TTC549 (cell line): ENCODE measurements at regions not wholly inside any gene's neighbourhood (a gene's known extent, or its start where the extent isn't known, plus 50 kb on each side); places are given as distances from the start of the nearest gene placed in this dataset.

Source experiments
- FAIRE-seq: peaks from 2 replicates; lab custom pipeline; 2012; peaks lifted over from hg19 to GRCh38; lab: Jason Lieb, UNC

DNA sequence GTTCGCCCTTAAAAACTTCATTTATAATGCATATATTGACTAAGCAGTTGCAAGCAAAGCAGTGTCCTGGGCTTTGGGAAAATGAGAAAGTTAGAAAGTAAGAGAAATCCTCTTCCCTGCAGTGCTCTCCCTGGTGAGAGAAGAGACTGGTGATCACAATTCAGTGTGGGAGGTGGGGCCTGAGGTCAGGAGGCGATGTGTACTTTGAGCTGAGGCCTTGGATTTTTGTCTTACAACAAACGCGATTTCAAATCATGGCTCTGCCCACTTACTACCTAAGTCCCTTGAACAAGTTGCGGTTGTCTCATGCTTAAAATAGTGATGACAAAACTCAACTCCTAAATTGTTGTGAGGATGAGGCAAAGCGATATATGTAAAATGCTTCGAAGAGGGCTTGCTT, 316.3 kb upstream of the NECTIN3 start:
- FAIRE-seq = no peak

DNA sequence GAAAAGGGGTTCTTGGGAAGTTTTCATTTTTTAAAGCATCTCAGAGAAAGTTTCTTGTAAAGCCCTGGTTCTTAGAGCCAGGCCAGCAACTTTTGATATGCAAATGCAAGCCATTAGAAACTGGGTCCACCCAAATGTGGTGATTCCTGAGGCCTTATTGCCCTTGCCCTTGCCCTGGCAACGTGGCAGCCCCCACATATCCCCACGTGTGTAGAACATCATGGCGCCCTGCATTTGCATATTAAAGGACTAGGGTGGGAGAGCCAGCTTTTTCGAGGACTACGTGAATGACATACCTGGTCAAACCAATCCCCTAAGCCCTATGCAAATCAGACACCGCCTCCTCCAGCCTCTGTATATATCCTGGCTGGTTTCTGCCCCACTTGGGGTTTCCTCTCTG, 314.9 kb upstream of the NECTIN3 start:
- no peak for FAIRE-seq

DNA sequence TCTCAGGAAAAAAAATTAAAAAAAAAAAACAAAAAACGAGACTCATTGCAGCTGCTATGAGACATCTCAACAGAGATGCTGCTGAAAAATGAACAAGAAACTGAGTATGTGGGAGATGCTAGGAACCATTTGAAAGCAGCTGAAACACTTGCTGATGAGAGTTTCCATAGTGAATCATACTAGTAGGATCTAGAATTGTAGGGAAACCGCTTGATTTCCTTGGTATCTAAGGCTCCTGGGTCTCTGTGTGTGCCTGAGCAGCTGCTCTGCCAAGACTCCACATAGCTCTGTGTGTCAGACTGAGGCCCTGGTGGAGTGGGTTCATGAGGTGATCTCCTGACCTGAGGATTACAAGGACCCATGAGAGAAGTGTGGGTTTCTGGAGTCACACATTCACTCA, 313.4 kb upstream of the NECTIN3 start:
- no peak for FAIRE-seq

DNA sequence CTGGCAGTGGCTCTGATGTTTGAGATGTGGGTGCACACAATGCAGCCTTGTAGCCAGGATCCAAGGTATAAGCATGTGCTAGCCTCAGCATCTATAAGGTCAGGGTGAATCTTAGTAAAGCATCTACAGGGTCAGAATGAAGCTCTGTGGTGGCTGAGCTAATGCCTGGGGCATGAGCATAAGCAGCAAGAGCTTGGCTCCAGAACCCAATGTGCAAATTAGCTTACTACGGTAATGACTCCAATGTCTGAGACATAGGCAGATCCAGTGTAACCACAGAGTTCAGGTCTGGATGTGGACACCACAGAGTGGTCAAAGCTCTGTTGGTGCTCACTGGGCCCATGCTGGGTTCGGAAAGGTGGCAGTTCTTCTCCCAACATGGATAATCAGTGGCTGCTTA, 304.5 kb upstream of the NECTIN3 start:
- no peak for FAIRE-seq

DNA sequence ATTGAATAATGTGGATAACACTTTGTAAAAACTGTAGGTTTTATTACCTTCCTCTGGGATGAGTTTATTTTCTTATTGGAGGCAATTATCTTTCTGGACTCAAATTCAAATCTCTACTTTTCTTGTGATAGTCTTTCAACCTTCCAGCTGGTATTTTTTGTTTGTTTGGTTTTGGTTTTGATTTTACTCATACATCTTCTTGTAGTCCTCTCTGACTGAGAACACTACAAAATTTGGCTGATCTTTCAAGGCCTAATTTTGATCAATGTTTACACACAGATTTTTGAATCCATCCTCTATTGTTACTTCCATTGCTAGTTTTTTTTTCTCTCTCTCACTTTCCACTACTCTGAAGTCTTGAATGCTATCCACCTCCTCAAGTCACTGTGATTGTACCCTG, 303.8 kb upstream of the NECTIN3 start:
- no peak for FAIRE-seq

DNA sequence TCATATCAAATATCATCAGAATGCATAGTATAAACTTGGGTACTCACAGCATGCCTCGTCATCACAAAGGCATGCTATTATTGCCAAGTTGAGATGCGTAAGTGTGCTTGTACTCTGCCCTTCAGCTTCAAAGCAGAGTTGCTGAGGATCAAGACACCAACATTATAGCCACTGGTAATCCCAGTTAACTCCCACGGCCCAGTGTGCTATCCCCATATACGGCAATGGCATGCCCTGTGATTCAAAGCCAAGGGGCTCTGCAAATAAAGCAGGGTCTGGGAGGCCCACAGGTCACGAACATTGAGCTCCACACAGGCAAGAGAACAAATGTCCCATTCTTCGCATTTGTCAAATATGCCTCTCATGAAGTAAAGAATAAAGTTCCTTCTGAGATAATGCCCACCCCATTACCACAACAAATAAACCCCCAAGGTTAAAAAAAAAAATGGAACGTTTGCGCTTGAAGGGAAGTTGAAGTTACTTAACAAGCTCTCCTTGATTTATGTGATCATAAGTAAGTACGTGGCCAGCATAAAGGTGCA, 298.1 kb upstream of the NECTIN3 start:
- FAIRE-seq = no peak

DNA sequence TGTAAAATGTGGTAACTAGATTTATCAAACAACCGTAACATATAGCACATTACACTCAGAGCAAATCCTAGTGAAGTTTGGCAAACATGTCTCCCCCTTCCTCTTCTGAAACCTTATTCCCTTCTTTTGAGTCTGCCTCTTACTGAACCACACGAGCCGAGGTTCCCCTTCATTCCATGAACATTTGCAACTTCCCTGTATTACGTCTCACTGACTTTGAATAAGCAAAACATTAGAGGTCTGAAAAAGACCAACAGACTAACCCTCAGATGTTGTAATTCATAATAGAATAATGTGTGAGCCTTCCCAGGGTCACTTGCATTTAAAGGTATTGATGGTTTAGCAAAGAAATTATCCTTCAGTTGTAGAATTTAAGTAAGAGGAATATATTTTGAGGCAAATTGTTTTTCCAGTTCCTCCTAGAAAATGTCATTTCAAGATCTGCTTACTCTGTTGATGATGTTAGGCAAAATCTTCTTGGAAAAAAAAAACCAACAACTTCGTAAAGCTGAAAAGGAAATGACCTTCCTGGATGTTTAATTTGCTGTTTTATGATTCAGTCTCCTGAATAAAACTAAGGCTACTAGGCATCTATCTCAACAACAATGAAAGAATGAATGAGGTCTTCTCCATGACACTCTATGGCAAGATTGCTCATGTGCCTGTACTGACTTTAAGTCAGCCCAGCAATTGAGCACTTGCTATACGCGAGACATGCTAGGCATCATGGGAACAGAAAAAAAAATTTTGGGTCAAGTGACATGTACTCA, 296.9 kb upstream of the NECTIN3 start:
- no peak for FAIRE-seq

DNA sequence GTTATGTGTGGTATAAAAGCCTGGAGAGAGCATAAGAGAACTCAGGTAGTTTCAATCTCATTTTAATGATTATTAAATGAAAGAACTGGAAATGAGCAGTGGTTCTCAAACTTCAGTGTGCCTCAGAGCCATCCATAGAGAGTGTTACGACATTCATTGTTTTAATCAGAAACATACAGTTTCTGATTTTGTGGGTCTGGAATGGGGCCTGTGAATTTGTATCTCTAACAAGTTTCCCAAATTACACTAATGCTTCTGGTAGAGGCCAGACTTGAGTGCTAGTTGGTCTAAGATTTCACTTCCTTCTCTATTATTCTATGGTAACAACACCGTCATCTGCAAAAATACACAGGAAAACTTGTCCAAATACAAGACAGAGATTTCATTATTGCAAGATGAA, 292.0 kb upstream of the NECTIN3 start:
- no peak for FAIRE-seq

DNA sequence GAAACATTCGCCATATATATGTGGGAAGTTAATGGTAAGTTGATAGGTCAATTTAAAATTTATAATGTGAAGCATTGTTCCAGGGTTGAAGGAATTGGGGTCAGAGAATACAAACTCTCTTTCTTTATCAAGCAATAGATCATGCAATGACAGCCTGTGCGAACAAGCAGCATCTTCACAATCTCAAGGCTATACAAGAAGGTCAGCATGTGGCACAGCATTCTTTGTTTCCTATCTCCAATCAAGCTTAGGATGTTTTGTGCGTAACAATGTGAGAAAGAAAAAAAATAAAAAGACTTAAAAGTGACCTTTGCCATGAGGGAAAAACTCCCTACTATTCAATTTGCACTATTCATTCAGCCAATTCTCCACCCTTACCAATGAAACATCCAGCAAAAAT, 288.1 kb upstream of the NECTIN3 start:
- no peak for FAIRE-seq

DNA sequence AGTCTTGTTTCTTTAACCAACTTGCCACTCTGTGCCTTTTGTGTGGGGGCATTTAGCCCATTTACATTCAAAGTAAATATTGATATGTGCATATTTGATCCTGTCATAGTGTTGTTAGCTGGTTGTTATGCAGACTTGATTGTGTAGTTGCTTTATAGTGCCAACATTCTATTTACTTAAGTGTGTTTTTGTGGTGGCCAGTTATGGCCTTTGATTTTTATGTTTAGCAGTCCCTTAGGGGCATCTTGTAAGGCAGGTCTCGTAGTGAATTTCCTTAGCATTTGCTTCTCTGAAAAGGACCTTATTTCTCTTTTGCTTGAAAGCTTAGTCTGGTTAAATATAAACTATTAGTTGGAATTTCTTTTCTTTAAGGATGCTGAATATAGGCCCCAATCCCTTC, 282.8 kb upstream of the NECTIN3 start:
- no peak for FAIRE-seq

DNA sequence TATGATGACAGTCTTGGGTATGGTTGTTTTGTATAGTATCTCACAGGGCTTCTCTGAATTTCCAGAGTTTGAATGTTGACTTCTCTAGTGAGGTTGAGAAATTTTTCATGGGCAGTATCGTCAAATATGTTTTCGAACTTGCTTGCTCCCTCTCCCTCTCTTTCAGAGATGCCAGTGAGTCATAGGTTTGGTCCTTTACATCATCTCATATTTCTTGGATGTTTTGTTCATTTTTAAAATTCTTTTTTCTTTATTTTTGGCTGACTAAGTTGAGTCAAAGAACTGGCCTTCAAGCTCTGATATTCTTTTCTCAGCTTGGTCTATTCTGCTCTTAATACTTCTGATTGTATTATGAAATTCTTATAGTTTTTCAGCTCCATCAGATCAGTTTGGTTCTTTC, 282.3 kb upstream of the NECTIN3 start:
- no peak for FAIRE-seq

DNA sequence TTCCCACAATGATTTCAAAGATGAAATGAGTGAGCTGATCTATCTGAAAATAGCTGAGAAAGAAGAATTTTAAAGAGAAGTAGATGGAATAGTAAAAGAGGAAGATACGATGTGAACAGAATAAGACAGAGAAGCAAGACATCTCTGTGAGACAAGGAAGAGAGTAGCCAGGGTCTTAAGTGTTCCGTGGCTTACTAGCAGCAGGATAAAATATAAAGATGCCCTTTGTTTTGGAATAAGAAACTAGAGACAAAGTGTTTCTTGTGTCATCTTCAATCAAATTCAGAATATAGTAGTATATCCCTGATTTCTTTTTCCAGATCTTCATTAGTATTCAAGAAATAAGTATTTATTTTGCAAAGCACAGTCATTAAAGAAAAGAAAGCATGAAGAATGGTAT, 281.0 kb upstream of the NECTIN3 start:
- no peak for FAIRE-seq

DNA sequence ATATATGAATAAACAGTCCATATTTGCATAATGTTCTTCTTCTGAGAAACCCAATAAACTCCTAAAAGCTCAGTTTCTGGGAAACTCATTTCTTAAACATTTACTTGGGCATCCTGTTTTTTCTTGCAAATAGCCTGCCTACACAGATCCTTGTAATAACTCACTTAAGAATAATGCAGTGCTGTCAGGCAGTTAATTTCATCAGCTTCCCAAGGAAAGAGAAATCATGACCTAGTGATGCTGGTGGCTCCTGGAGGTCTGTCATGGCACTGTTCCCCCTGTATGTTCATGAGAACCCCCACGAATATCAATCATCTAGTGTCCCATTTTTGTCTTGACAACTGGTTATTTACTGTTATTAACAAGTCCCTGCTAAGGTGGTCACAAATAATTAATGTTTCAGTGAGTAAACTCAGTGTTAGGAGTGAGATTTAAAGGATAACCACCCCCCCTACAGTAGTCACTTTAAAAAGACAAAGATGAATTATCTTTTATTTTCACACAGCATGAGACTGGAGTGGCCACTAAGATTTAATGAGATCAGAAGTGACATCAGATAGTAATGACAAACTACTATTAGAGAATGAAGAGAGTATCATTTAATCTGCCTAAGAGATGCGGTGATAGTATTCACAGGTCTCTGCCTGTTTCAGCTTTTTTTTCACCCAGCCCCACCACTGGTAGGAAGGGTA, 279.5 kb upstream of the NECTIN3 start:
- FAIRE-seq = no peak

DNA sequence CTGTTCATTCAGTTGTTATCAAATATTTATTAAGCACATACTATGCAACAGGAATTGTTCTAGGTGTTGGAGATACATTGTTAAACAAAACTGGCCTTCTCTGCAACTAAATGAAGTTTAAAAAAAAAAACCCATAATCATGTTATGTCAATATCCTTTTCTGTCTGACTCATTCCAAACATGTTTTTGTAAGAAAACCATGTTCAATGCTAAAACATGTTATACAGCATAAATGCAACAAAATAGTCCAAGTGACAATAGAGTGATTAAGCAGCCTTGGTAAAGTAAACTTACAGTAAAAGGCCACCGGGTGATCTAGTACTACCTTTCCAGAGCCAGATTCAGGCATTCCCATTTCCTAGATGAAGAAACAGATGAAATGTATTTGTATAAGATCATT, 278.0 kb upstream of the NECTIN3 start:
- FAIRE-seq = no peak

DNA sequence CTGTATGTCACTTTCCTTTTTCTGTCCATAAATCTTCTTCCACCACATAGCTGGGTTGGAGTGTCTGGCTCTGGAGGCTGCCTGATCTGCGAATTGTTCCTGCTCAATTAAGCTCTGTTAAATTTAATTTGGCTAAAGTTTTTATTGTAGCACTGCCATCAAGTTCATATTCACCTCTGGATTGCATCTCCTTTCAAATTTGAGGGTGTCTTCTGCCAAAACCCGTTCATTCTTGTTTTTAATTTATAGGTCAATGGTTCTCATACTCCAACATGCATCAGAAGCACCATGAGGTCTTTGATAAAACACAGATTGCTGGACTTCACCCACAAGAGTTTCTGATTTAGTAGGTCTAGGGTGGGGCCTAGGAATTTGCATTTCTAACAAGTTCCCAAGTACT, 276.5 kb upstream of the NECTIN3 start:
- FAIRE-seq = no peak

DNA sequence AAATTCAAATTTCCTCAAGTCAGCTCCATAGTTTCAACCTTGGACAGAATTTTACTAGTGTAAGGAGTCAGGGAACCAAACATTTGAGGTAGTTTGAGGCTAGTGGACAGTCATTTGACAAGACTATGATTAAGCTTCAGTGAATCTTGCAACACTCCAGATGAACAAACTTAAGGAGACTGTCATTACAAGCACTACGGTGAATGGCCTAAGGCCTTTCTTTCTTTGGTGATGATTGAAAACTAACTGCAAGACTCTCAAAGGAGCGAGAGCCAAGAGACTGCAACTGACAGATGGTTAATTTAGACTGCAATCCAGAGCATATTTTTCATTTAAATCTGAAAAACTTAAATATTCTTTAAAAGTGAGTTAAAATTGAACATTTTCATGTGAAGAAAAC, 272.3 kb upstream of the NECTIN3 start:
- no peak for FAIRE-seq

DNA sequence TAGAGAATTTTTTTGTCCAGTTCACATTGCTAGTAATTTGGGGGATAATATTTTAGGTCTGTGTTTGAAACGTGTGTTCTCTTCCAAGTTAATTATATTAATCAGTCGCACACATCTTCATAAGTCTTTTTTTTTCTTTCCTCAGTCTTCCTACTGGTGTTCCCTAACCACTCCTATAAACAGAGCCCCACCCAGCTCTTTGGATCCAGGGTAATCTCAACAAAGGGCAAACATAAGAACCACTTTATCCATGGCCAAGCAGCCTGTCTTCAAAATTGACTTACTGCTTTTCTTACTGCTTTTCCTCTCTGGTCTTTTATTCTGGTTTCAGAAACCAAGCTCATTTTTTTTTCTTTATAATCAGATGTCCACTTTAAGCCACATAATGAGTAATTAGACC, 266.8 kb upstream of the NECTIN3 start:
- FAIRE-seq = no peak

DNA sequence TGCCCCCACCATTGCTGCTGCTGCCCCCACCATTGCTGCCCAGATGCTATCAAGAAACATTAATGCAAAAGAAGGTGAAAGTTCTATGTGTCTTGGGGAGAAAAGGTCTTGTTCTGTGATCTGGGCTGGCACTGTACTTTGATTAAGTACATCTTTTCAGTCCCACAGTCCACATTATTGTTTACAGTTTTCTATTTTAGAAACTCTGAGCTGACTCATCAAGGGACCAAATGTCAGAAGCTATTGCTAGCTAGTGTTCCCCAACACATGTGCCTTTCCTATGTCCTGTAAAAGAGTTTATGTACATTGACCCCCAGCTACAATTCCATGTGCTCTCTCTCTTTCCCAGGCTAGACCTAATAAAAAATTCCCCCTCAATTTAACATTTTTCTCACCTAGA, 264.7 kb upstream of the NECTIN3 start:
- FAIRE-seq = no peak

DNA sequence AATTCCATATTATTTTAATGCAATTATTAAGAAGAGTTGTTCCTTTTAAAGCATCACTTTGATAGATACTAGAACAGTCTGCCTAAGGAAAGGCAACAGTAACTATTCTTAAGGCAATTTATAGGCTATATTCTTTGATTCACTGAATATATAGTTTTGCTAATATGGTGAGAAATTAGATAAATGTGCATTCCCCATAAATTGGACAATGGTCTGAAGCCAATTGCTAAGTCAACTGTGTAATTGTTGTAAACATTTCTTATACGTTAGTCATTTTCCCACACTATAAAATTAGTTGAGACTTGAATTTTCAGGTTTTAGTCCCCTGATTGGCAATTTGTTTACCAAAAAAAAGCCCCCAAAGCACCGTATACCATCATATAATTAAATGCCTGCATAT, 263.0 kb upstream of the NECTIN3 start:
- FAIRE-seq = no peak

DNA sequence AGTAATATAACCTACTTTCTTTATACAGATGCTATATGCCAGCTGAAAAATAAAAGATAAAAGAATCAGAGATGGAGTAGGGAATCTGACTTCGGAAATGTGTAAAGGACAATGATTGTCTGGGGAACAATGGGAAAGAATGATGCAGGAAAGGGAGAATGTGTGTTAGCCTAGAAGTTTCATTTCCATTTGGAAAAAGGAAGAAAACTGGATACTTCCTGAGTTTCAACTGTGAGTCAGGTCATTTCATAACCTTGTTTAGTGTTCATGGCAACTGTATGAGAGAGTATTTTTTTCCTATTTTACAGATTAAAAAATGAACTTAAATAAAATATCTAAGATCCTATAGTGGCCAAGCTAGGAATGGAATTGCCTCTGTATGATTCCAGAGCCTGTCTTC, 261.3 kb upstream of the NECTIN3 start:
- no peak for FAIRE-seq

DNA sequence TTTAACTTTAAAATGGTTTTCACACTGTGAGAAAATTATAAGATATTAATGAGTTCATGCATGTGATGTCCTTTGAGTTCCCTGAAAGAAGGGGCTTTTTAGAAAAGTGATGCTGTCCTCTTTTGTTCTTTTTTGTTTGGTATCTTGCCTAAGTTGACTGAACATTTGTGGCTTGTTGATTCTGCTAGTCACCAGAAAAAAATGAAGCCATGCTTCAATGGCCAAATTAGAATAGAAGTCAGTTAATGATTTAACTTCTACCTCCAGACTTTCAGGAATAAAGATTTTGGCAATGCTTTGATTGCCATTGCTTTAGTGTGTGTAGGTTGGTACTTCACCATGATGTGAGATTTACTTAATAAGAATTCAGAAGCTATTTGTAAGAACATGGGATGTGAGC, 260.6 kb upstream of the NECTIN3 start:
- FAIRE-seq = no peak

DNA sequence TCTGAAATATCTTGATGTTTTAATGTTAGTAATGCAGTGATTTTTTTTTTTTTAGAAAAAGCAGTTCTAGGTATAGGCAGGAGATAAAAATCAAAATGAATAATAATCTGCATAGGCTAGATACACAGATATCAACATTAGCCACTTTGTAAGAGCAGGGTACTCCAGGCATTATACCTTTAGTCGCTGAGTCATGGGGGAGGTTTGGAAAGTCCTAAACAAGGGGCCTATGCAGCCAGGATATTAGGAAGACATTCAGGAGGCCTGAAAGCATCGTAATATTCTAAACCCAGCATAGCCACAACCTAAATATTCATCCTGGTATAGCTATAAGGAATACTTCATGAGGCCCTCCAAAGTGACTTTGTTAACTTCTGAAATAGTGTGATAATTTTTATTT, 258.1 kb upstream of the NECTIN3 start:
- FAIRE-seq = no peak

DNA sequence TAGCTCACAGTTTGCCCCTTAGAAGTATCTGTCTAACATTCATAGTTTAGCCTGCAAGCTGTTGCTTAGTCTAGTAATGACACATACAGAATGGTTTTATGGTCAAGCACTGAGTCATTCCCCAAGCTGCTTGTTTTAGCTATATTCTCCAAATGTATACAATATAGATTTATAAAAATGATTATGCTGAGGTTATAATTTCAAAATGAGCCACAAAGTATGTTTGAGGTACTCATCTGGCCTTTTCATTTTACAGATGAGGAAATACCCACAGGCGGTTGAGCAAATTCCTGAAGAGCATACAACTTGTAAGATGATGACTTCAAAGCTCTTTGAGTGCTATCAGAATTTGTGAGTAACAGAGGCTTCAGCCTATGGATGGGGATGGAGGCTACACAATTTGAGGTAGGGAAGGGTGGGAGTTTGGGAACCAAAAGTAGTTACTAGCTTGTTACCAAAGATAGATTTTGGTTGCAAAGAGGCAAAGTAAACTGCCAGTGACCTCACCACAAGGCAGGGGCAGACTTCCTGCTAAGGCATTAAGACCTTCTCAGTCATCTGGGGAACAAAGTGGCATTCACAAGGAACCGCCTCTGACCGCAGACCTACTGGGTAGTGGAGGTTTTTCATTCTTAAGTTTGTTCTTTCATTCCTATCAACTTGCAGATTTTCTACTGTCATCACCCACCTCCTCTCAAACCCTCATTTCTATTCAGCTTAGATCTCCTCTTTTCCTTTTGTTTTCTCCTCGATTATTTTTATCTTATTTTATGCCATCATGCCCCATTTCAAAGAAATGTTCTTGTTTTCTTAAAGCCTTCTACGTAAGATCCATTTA, 257.2 kb upstream of the NECTIN3 start:
- FAIRE-seq = no peak
